Activated T-cell treated with anti-CD3 and anti-CD28 coated beads, Interleukin-2, amount 50 U/mL, for 24 hours (primary cell): ENCODE measurements at regions not wholly inside any gene's neighbourhood (a gene's known extent, or its start where the extent isn't known, plus 50 kb on each side); places are given as distances from the start of the nearest gene placed in this dataset.
"Not testable (repeated sequence)": the region's sequence is repeated elsewhere in the genome, so short reads cannot be mapped to it uniquely, and the experiment has no call there.

Experiments
- DNase-seq: peaks from one replicate; pipeline ENCODE4 v3.0.0-alpha.2; 2020
- H3K27ac Mint-ChIP-seq: 2 replicates; pipeline ENCODE4 v1.8.0; 2020; ENCODE audit warnings: mild to moderate bottlenecking, mixed read lengths
- H3K27me3 Mint-ChIP-seq: 2 replicates; pipeline ENCODE4 v1.8.0; 2020; ENCODE audit warnings: mixed read lengths
- H3K36me3 Mint-ChIP-seq: 2 replicates; pipeline ENCODE4 v1.8.0; 2020; ENCODE audit warnings: low read depth, mixed read lengths
- H3K4me1 Mint-ChIP-seq: 2 replicates; pipeline ENCODE4 v1.8.0; 2020; ENCODE audit warnings: low read depth, mixed read lengths
- H3K4me3 Mint-ChIP-seq: 2 replicates; pipeline ENCODE4 v1.8.0; 2020; ENCODE audit warnings: mild to moderate bottlenecking, moderate library complexity, mixed read lengths
- H3K9me3 Mint-ChIP-seq: 2 replicates; pipeline ENCODE4 v1.8.0; 2020; ENCODE audit warnings: mixed read lengths

- Mint-ChIP-seq H3K4me1 (no peaks in the 10 kb centered on the region), H3K36me3 (no peaks in the 10 kb centered on the region), H3K27me3 (no peaks in the 10 kb centered on the region), H3K27ac (no peak overlapping the region), H3K4me3 (no peak overlapping the region), H3K9me3 (peaks cover 9% of the 10 kb centered on the region)
- no peak for DNase-seq
Measured at GRCh38 chr14:84493779-84494178, 1036.2 kb upstream of the FLRT2 start.

- no peaks in the 10 kb centered on the region for H3K36me3 Mint-ChIP-seq
- no peak overlapping the region for H3K27ac Mint-ChIP-seq
- H3K27me3 Mint-ChIP-seq, result no peaks in the 10 kb centered on the region
- peaks cover 7% of the 10 kb centered on the region for H3K9me3 Mint-ChIP-seq
- no peaks in the 10 kb centered on the region for H3K4me1 Mint-ChIP-seq
- H3K4me3 Mint-ChIP-seq, result no peak overlapping the region
- no peak for DNase-seq
Measured at GRCh38 chr14:84496677-84497076, 1033.3 kb upstream of the FLRT2 start.

GRCh38 chr14:84512823-84513222 is 1017.1 kb upstream of the FLRT2 start:
- not testable (repeated sequence) for H3K4me1 Mint-ChIP-seq, H3K4me3 Mint-ChIP-seq

GRCh38 chr14:84519836-84520235 is 1010.1 kb upstream of the FLRT2 start:
- Mint-ChIP-seq H3K36me3 (no peaks in the 10 kb centered on the region), H3K4me1 (no peaks in the 10 kb centered on the region), H3K27me3 (no peaks in the 10 kb centered on the region), H3K27ac (no peak overlapping the region), H3K4me3 (no peak overlapping the region), H3K9me3 (peaks cover 12% of the 10 kb centered on the region)
- DNase-seq, result no peak

More at GRCh38 chr14:84512823-84513222, 1017.1 kb upstream of the FLRT2 start:
- DNase-seq, H3K36me3 Mint-ChIP-seq, H3K27ac Mint-ChIP-seq, H3K27me3 Mint-ChIP-seq: not testable (repeated sequence)
- H3K9me3 Mint-ChIP-seq, result peaks cover 14% of the 10 kb centered on the region

- no peak overlapping the region for H3K4me3 Mint-ChIP-seq
- no peaks in the 10 kb centered on the region for H3K4me1 Mint-ChIP-seq
- DNase-seq, result no peak
- H3K27me3 Mint-ChIP-seq, result no peaks in the 10 kb centered on the region
- H3K9me3 Mint-ChIP-seq, result peaks cover 10% of the 10 kb centered on the region
- no peak overlapping the region for H3K27ac Mint-ChIP-seq
- no peaks in the 10 kb centered on the region for H3K36me3 Mint-ChIP-seq
Measured at GRCh38 chr14:84520711-84521338, 1009.1 kb upstream of the FLRT2 start.

GRCh38 chr14:84523746-84524145 is 1006.2 kb upstream of the FLRT2 start:
- peaks cover 8% of the 10 kb centered on the region for H3K9me3 Mint-ChIP-seq
- H3K4me1 Mint-ChIP-seq, result no peaks in the 10 kb centered on the region
- DNase-seq, result no peak
- H3K36me3 Mint-ChIP-seq, result no peaks in the 10 kb centered on the region
- H3K27ac Mint-ChIP-seq, result no peak overlapping the region
- no peak overlapping the region for H3K4me3 Mint-ChIP-seq
- H3K27me3 Mint-ChIP-seq, result no peaks in the 10 kb centered on the region

- DNase-seq, result no peak
- Mint-ChIP-seq H3K4me1 (no peaks in the 10 kb centered on the region), H3K27me3 (no peaks in the 10 kb centered on the region), H3K4me3 (no peak overlapping the region), H3K36me3 (no peaks in the 10 kb centered on the region), H3K9me3 (peaks cover 8% of the 10 kb centered on the region), H3K27ac (no peak overlapping the region)
Measured at GRCh38 chr14:84527706-84528105, 1002.2 kb upstream of the FLRT2 start.

GRCh38 chr14:84532016-84532415 is 997.9 kb upstream of the FLRT2 start:
- DNase-seq, result no peak
- no peaks in the 10 kb centered on the region for H3K36me3 Mint-ChIP-seq
- no peaks in the 10 kb centered on the region for H3K27me3 Mint-ChIP-seq
- peaks cover 14% of the 10 kb centered on the region for H3K9me3 Mint-ChIP-seq
- H3K4me1 Mint-ChIP-seq, result no peaks in the 10 kb centered on the region
- no peak overlapping the region for H3K27ac Mint-ChIP-seq
- no peak overlapping the region for H3K4me3 Mint-ChIP-seq

- Mint-ChIP-seq H3K4me1 (no peaks in the 10 kb centered on the region), H3K27ac (no peak overlapping the region), H3K27me3 (no peaks in the 10 kb centered on the region), H3K36me3 (no peaks in the 10 kb centered on the region), H3K9me3 (peaks cover 14% of the 10 kb centered on the region), H3K4me3 (no peak overlapping the region)
- DNase-seq, result no peak
Measured at GRCh38 chr14:84533181-84533725, 996.7 kb upstream of the FLRT2 start.

GRCh38 chr14:84533791-84534190 is 996.2 kb upstream of the FLRT2 start:
- Mint-ChIP-seq H3K4me3 (no peak overlapping the region), H3K27ac (no peak overlapping the region), H3K36me3 (no peaks in the 10 kb centered on the region), H3K4me1 (no peaks in the 10 kb centered on the region), H3K27me3 (no peaks in the 10 kb centered on the region), H3K9me3 (peaks cover 14% of the 10 kb centered on the region)
- no peak for DNase-seq

GRCh38 chr14:84535484-84535883 is 994.5 kb upstream of the FLRT2 start:
- Mint-ChIP-seq H3K9me3 (peaks cover 6% of the 10 kb centered on the region), H3K36me3 (no peaks in the 10 kb centered on the region), H3K4me1 (no peaks in the 10 kb centered on the region), H3K4me3 (no peak overlapping the region), H3K27me3 (no peaks in the 10 kb centered on the region), H3K27ac (no peak overlapping the region)
- no peak for DNase-seq

GRCh38 chr14:84535976-84536375 is 994.0 kb upstream of the FLRT2 start:
- Mint-ChIP-seq H3K27me3 (no peaks in the 10 kb centered on the region), H3K27ac (no peak overlapping the region), H3K9me3 (peaks cover 6% of the 10 kb centered on the region), H3K4me1 (no peaks in the 10 kb centered on the region), H3K4me3 (no peak overlapping the region), H3K36me3 (no peaks in the 10 kb centered on the region)
- no peak for DNase-seq

GRCh38 chr14:84541018-84541417 is 988.9 kb upstream of the FLRT2 start:
- no peaks in the 10 kb centered on the region for H3K36me3 Mint-ChIP-seq
- H3K27ac Mint-ChIP-seq, result no peak overlapping the region
- no peak overlapping the region for H3K4me3 Mint-ChIP-seq
- no peaks in the 10 kb centered on the region for H3K4me1 Mint-ChIP-seq
- no peaks in the 10 kb centered on the region for H3K27me3 Mint-ChIP-seq
- no peak for DNase-seq
- peaks cover 5% of the 10 kb centered on the region for H3K9me3 Mint-ChIP-seq

GRCh38 chr14:84543859-84544258 is 986.1 kb upstream of the FLRT2 start:
- H3K36me3 Mint-ChIP-seq, result no peaks in the 10 kb centered on the region
- no peaks in the 10 kb centered on the region for H3K4me1 Mint-ChIP-seq
- H3K9me3 Mint-ChIP-seq, result peaks cover 20% of the 10 kb centered on the region
- no peak overlapping the region for H3K4me3 Mint-ChIP-seq
- no peak for DNase-seq
- no peaks in the 10 kb centered on the region for H3K27me3 Mint-ChIP-seq
- no peak overlapping the region for H3K27ac Mint-ChIP-seq

- no peak for DNase-seq
- Mint-ChIP-seq H3K36me3 (no peaks in the 10 kb centered on the region), H3K27me3 (no peaks in the 10 kb centered on the region), H3K9me3 (peaks cover 25% of the 10 kb centered on the region), H3K4me3 (no peak overlapping the region), H3K27ac (no peak overlapping the region), H3K4me1 (no peaks in the 10 kb centered on the region)
Measured at GRCh38 chr14:84544486-84545131, 985.3 kb upstream of the FLRT2 start.
